Stimulated activated CD8-positive, alpha-beta memory T cell treated with anti-CD3 and anti-CD28 coated beads, Interleukin-4, amount 100 ng/mL, for 1 hour (primary cell): ENCODE measurements at regions not wholly inside any gene's neighbourhood (a gene's known extent, or its start where the extent isn't known, plus 50 kb on each side); places are given as distances from the start of the nearest gene placed in this dataset.

ENCODE experiments used
- DNase-seq, 2 donors: peaks; one replicate each; pipeline ENCODE4 v3.0.0-alpha.2; 2020; ENCODE audit warnings: low read depth in 2 of 2, low spot score in 1 of 2

- DNase-seq = no peak
Observed at GRCh38 chr4:123966990-123967769, 570.6 kb downstream of the SPRY1 start.

GRCh38 chr4:123972031-123972430 lies 575.4 kb downstream of the SPRY1 start:
- DNase-seq = no peak

GRCh38 chr4:123974386-123975149 lies 578.0 kb downstream of the SPRY1 start:
- DNase-seq = no peak

DNA sequence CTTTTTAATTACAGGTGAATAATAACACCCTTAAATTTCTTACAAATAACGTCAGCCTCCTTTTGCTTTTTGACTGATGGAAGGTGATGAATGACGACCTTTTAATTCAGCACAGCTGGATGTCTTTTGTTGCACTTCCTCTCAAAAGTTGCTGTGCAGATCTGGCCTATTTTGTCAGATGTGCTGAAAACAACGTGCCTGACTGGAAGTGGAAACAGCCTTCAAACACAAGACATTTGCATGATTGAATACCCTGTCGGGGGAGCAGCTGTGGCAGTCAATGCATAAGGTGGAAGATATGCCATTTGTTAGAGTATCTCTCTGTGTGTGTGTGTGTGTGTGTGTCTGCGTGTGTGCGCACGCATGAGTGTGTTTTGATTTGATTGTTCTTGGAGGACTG lies 579.7 kb downstream of the SPRY1 start:
- DNase-seq = no peak

- DNase-seq = no peak
Observed at GRCh38 chr4:123976819-123977218, 580.2 kb downstream of the SPRY1 start.

DNA sequence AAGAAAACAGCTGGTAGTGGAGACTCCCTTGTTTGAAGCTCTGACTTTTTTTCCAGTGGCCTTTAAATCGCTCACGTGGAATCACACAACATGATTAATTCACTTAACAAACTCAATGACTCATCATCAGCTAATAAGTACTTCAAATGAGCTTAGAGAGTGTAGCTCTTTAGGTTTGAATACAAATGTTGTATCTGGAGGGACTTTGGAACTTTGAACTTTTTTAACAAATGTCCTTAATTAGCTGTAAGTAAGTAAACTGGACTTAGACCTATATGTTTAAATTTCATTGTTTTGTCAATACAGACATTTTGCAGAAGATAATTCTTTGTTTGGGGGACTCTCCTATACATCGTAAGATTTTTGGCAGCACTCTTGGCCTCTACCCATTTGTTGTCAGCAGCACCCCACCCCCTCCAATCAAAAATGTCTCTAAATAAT lies 581.1 kb downstream of the SPRY1 start:
- DNase-seq = no peak

DNA sequence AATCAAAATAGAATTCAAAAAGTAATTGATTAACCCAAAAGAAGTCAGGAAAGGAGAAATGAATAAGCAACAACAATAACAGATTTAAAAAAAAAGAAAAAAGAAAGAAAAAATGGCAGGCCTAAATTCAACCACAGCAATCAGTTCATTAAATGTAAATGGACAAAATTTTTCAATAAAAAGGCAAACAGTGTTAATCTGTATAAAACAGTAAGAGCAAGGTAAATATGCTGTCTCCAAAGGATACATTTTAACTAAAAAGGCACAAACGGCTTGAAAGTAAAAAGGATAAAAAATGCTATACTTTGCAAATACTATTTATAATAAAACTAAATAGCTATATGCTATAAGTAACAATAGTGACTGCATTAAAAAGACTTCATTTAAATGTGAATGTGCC lies 582.0 kb downstream of the SPRY1 start:
- no peak for DNase-seq

GRCh38 chr4:123980736-123981300 lies 584.2 kb downstream of the SPRY1 start:
- no peak for DNase-seq

DNA sequence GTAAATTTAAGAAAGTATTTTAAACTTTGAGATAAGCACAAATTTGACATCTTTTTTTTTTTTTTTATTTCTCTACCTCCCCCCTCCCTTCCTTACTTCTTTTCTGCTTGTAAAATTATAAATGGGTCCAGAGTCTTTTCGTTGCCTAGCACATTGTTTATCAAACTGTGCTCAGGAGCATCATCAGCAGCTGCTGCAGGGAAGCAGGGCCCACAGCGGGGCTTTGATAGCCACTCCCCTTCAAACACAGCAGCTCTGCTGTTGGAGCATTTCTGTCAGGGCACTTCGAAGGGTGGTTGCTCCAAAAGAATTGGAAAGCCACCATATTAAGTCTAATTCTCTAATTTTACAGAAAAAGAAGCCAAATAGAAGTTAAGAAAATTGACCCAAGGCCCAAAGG lies 588.3 kb downstream of the SPRY1 start:
- DNase-seq = no peak

- no peak for DNase-seq
Observed at GRCh38 chr4:123986268-123986798, 589.7 kb downstream of the SPRY1 start.

DNA sequence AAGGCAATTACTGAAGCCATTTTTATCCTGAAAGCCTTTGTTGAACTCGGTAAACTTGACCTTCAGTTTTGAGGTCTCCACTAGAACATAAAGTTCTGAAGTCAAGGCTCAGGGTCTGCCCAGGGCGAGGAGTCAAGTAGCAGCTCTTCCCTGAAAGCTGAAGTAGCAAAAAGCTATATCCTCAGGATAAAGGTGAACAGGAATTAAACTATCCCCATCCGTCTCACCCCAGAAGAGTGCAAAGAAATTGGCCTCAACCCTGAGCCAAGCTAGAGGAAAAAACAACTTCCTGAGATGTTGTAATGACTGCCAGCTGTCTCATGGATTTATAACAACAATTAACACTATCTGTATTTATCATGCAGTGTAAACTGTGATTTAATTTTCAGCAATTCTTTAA lies 590.8 kb downstream of the SPRY1 start:
- no peak for DNase-seq

- DNase-seq = no peak
Observed at GRCh38 chr4:123990310-123990870, 593.8 kb downstream of the SPRY1 start.

DNA sequence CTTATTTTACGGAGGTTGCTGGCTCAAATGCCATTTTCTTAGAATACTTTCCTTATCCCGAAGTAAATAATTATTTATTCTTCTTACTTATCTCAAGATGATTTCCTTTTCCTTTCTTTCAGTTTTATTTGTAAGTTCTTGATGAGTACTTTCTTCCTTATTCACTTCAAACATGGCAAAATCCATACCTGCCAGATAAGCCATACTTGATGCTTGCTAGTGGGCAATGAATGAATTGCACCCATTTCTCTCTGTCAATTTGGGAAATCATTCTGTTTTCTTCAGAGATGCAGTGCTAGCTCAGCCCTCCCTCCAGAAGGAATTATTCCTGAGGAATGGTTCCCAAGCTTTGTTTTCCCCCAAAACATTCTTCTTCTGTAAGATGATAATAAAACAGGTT lies 598.3 kb downstream of the SPRY1 start:
- DNase-seq = no peak

- DNase-seq = no peak
Observed at GRCh38 chr4:123995936-123996335, 599.3 kb downstream of the SPRY1 start.

DNA sequence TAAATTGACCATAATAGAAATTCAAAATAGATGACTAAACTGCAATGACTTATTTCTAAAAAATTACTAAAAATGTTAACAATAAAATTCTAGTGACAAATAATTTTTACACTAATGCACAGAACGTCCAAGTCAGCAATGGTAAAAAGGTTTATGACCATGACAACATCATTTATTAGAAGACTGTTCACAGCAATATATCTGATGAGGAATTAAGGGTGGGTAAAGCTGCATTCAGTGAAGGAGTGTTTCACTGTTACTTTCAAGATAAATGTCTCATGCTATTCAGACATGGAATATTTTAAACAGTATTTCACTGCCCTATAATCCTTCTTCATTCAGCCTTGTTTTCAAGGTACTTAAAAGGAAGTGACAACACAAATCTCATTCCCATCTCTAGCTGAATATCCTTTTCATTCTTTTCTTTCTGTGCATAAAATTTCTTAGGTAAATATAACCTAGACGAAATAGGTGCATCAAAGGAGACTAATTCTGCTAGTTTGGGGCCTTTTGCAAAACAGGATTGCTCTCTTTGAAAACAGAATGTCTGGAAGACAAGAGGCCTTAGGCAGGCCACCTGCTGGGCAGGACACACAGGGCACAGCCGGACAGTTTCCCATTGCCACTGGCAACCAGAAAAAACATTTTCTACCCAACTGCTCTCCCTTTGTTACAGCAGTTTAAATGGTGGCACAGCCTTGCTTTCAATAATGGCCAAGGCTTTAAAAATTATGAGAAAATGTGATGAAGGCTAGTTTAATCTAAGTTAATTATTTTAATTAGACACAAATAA lies 600.3 kb downstream of the SPRY1 start:
- DNase-seq = no peak

GRCh38 chr4:123997776-123998449 lies 601.3 kb downstream of the SPRY1 start:
- DNase-seq = no peak

DNA sequence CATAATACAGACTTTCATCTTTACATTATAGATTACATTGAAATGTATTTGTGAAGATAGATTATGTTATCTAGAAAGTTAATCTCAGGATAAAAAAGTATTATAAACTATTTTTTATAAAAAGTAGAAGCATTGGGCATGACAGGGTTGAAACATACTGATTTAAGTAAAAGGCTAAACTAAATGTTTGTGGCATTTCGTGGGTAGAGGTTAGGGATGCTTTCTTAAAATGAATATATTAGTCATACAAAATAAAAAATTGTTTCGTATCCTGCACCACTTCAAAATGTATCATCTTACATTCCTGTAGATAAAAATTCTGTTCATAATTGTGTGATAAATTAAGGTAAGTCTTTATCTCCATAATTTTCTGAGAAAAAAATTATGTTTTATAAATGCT lies 603.6 kb downstream of the SPRY1 start:
- no peak for DNase-seq

DNA sequence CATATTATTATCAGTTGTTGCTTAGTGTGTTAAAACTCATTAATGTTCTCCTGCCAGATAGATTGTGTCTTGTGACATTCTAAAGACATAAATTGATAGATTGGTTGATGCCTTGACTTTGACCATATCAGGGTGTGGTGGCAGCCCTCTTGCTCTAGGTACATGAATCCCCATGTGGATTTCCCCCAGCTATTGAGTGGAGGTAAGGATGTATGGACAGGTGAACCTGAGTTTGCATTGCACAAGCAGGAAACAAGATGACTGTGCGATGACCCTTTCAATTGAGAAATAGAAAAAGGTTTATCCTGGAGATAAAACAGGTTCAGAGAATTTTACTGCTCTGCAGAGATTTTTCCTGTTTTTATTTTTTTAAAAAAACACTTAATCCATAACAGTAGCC lies 619.2 kb downstream of the SPRY1 start:
- DNase-seq = no peak

- DNase-seq = no peak
Observed at GRCh38 chr4:124017185-124017785, 620.7 kb downstream of the SPRY1 start.
